Ishikawa (cell line): ENCODE measurements at regions not wholly inside any gene's neighbourhood (a gene's known extent, or its start where the extent isn't known, plus 50 kb on each side); places are given as distances from the start of the nearest gene placed in this dataset.

Experiments used
- CREB1 ChIP-seq: IDR thresholded peaks from 2 replicates; pipeline ENCODE4 v1.6.1; 2012; ENCODE audit warnings: low read depth
- EGR1 ChIP-seq: IDR thresholded peaks from 2 replicates; pipeline ENCODE4 v1.6.1; 2012
- EP300 ChIP-seq: IDR thresholded peaks from 2 replicates; pipeline ENCODE4 v1.6.1; 2012; ENCODE audit warnings: borderline replicate concordance
- NFIC ChIP-seq: IDR thresholded peaks from 2 replicates; pipeline ENCODE4 v1.6.1; 2012
- YY1 ChIP-seq: IDR thresholded peaks from 2 replicates; pipeline ENCODE4 v1.6.1; 2012; ENCODE audit warnings: low read depth
- ZBTB7A ChIP-seq: IDR thresholded peaks from 2 replicates; pipeline ENCODE4 v1.6.1; 2012; ENCODE audit warnings: low read depth
- TF ChIP-seq, protein P1 (sequence below): IDR thresholded peaks from 2 replicates; pipeline ENCODE4 v1.6.1; 2012

DNA sequence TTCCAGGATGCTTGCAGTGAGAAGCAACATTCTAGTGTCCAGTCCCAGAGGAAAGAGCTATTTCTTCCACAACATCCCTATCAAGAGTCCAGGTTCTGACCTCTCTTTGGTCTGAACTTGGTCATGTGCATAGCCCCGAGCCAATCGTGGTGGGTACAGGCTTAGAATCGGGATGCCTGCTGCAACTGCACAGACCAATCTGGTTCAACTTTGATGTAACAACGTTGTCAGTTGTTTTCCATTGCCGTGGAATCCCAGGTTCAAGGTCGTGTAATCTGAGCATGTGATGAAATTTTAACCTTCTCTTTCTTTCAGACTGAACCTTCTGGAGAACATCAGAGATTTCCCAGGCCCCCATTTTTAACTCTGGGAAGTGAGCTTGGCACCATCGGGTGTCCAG, 130.5 kb downstream of the ANKRD60 start:
- no peak for TF ChIP-seq EP300
- TF ChIP-seq, protein P1, sequence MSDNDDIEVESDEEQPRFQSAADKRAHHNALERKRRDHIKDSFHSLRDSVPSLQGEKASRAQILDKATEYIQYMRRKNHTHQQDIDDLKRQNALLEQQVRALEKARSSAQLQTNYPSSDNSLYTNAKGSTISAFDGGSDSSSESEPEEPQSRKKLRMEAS, result no peak
- no peak for TF ChIP-seq NFIC
- no peak for TF ChIP-seq YY1
- no peak for TF ChIP-seq EGR1
- no peak for TF ChIP-seq CREB1
- no peak for TF ChIP-seq ZBTB7A
